ENCODE measurements at regions not wholly inside any gene's neighbourhood (a gene's known extent, or its start where the extent isn't known, plus 50 kb on each side); places are given as distances from the start of the nearest gene placed in this dataset.

DNA sequence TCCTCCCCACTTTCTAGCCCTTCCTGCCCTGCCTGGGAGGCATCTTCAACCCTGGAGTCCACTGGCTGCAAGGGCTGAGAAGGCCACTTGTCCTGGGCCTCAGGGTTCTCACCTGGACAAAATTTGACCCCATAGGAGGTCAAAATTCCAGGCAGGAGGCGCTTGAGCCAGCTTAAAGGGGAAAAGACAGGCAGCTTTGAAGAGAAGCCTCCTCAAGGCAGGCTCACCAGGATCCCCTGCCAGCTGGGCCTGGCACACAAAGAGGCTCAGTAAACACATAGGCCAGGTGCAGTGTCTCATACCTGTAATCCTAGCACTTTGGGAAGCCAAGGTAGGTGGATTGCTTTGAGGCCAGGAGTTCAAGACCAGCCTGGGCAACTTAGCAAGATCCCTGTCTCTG, 53.0 kb upstream of the MPEG1 start:
- in situ Hi-C loops (cut with HindIII; ENCODE audit: low pct_unique_long_range_greater_than_20kb, low sequenced_read_pairs): no loop called here

DNA sequence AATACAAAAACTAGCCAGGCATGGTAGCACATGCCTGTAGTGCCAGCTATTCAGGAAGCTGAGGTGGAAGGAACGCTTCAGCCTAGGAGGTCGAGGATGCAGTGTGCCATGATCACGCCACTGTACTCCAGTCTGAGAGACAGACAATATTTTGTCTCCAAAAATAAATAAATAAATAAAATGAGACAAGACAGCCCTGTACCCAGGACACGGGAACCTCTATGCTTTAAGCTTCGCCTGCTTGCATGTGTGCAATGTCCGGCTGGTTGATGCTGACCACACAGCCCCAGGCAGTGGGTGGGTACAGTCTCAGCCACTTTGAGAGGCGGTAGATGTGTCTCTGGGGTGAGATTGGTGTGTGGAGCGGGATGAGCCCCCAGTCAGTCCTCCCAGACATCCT, 52.0 kb upstream of the MPEG1 start:
- in situ Hi-C loops (cut with HindIII; ENCODE audit: low pct_unique_long_range_greater_than_20kb, low sequenced_read_pairs): no loop called here
- DNase-seq (ENCODE audit: low read depth, low spot score): peak; percentile 51

More for the DNA sequence above, 53.0 kb upstream of the MPEG1 start:
- DNase-seq (ENCODE audit: low read depth, low spot score): no peak

- in situ Hi-C loops (cut with HindIII; ENCODE audit: low pct_unique_long_range_greater_than_20kb, low sequenced_read_pairs): no loop called here
- DNase-seq (ENCODE audit: low read depth, low spot score): peak; percentile 22
Observed at GRCh38 chr11:59263225-59263894, 50.6 kb upstream of the MPEG1 start.

Small RNAs in the stretch of these regions (small RNA-seq; reads per million reads assigned to genes)
- gene RN7SL435P: 0 reads per million in 2 experiments

All from SK-MEL-5 (cell line).